ENCODE measurements at regions not wholly inside any gene's neighbourhood (a gene's known extent, or its start where the extent isn't known, plus 50 kb on each side); places are given as distances from the start of the nearest gene placed in this dataset.
"Not testable (repeated sequence)": the region's sequence is repeated elsewhere in the genome, so short reads cannot be mapped to it uniquely, and the experiment has no call there.

DNA sequence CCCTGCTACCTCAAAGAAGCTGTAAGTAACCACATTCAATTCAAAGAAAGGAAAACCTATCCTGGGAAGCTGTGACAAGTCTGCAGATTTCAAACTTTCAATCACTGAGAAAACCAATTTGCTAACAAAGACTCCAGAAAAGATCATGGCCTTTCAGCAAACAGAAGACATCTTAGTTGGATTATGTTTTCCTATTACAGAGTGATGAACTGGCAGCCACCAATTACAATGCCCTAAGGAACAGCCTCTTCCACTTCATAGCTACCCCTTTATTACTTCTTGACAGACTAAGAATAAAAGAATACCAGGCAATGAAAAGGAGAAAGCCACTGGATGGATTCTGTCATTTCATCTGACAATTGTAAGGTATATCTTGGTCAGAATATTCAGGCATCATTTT, 128.2 kb upstream of the RASEF start:
- DNase-seq, result no peak
- in situ Hi-C loops (cut with HindIII; ENCODE audit: low pct_ligation_motif_present, low pct_unique_long_range_greater_than_20kb, low sequenced_read_pairs), result no loop called here

DNA sequence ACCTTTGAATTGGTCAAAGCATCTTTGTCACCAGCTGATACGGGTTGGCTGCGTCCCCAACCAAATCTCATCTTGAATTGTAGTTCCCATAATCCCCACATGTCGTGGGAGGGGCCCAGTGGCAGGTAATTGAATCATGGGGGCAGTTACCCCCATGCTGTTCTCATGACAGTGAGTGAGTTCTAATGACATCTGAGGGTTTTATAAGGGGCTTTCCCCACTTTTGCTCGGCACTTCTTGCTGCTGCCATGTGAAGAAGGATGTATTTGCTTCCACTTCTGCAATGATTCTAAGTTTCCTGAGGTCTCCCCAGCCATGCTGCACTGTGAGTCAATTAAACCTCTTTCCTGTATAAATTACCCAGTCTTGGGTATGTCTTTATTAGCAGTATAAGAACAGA, 126.1 kb upstream of the RASEF start:
- in situ Hi-C loops (cut with HindIII; ENCODE audit: low pct_ligation_motif_present, low pct_unique_long_range_greater_than_20kb, low sequenced_read_pairs); DNase-seq: not testable (repeated sequence)

DNA sequence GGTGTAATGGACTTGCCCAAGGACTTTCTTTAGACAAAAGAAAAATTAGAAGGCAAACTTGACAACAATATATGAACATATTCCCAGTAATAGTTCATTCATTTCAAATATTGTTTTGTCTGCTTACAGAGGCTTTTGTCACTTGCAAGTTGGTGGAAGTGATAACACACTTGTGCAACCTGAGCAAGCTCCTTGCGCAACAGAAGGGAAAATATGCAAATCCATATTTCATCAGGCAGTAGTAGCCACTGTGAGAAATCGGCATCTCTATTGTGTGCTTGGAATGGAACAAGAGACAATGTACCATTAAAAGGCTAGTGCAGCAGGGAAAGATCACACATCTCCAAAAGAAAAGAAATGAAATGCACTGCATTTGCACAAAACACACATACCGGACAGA, 125.3 kb upstream of the RASEF start:
- in situ Hi-C loops (cut with HindIII; ENCODE audit: low pct_ligation_motif_present, low pct_unique_long_range_greater_than_20kb, low sequenced_read_pairs), result no loop called here
- DNase-seq, result no peak

DNA sequence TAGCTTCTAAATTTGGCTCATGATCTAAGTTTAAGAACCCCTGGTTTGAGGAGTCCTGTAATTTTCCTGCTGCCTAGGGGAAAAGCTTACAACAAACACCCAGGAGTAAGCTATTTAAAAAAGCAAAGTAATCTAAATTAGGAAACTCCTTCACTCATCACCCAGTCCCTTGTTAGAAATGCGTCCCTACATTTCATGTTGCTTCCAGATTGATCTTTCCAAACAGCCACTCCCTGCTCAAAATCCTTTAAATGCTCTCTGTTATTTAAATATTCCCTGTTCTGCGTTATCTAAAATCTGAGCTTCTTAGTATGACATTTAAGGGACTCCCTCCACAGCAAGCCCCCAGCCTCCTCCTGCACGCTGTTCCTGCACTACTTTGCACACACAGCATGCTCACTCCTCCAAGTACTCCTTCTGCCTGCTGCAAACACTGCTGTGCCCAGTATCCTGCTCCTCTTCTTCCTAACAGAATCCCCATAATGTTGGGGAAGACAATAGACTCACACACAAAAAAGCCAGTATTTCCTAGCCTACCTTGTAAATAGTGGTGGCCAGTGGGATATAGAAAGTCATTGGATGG, 123.3 kb upstream of the RASEF start:
- in situ Hi-C loops (cut with HindIII; ENCODE audit: low pct_ligation_motif_present, low pct_unique_long_range_greater_than_20kb, low sequenced_read_pairs), result no loop called here
- no peak for DNase-seq

DNA sequence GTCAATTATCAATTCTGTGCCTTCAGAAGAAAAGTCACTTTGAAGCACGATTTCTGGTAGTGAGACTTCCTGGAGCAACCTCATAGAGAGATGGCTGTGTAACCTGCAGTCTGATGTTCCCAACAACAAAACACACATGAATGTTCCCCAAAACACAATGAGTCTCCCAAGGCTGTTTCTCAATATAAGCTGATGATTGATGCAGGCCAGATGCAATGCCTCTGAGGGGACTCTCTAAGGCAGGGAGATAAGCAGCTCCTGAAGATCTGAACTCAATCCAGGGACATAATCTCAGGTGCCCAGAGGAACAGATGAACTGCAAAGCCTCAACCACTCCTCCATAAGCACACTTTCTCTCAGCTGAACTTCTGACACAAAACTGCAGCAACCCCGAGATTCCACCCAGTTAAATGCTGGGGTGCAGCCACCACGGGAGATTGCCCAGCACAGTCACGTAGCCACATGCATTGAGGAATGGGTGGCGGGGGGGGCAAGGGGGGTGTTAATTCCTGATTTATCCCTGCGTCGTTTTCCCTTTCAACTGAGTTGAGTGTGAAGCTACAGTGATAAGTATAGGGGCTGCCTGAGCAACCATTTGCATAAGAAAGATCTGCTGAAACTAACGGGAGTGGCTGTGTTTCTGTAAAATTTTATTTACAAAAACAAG, 122.7 kb upstream of the RASEF start:
- in situ Hi-C loops (cut with HindIII; ENCODE audit: low pct_ligation_motif_present, low pct_unique_long_range_greater_than_20kb, low sequenced_read_pairs), result no loop called here
- no peak for DNase-seq

DNA sequence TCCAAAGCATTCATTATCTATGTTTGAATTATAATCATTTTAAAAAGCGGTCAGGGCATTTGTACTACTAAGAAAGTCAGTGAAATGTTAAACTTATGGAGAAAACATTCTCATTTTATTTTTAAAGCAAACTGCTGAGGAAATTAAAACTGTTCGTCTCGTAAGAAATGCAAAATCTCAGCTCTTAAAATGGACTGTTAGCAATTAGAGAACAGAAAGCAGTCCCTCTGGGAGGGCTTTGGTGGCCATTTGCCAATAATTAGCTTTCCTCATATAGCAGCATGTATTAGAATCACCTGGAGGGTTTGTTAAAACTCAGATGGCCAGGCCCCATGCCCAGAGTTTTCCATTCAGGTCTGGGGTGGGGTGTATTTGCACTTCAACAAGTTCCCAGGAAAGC, 120.7 kb upstream of the RASEF start:
- in situ Hi-C loops (cut with HindIII; ENCODE audit: low pct_ligation_motif_present, low pct_unique_long_range_greater_than_20kb, low sequenced_read_pairs), result no loop called here

DNA sequence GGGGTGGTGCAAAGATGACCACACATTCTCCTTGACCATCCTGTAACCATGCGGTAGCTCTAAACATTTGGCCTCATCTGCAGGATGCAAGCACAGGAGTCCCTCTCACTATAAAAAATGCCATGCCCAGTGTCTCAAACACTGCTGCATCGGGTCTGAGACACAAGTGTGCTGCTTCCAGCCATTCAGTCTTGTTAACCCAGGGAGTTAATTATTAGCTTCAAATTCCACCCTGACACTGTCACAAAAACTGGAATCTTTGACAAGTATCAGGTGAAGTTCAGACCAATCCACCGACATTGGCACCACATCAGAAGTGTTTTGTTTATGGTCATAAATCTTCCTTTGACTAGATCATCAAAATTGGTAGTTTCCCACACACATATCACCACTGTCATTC, 119.1 kb upstream of the RASEF start:
- in situ Hi-C loops (cut with HindIII; ENCODE audit: low pct_ligation_motif_present, low pct_unique_long_range_greater_than_20kb, low sequenced_read_pairs), result no loop called here

More for the DNA sequence above, 120.7 kb upstream of the RASEF start:
- no peak for DNase-seq

DNA sequence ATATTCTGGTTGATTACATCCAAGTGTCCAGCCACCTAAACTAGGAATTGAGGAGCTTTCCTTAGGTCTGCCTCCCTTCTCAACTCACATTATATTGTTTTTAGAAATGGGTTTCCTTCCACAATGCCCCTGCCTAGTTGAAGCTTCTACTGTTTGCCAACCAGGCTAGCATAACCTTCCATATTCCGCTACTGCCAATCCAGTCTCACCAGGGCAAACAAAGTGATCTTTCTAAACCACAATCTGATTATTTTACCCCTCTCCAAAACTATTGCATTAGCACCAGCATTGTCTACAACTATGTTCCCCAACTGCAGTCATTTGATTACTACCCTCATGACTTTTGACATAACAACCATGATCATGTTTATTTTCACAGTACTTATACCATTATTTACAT, 115.8 kb upstream of the RASEF start:
- in situ Hi-C loops (cut with HindIII; ENCODE audit: low pct_ligation_motif_present, low pct_unique_long_range_greater_than_20kb, low sequenced_read_pairs), result no loop called here
- no peak for DNase-seq

More for the DNA sequence above, 119.1 kb upstream of the RASEF start:
- peak; percentile 2 for DNase-seq

DNA sequence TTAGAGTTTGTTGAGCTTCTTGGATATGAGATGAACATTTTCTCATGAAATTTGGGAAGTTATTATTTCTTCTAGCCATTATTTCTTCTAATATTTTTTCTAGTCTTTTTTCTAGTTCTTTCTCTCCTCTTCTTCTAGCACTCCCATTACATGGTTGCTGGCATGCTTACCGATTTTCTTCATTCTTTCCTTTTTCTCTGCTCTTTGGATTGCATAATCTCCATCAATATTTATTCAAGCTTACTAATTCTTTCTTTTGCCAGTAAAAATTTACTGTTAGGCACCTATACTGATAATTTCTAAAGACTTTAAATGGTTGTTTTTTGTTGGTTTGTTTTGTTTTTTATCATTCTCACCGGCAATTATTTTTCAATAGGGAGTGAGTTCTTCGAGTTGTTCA, 114.8 kb upstream of the RASEF start:
- DNase-seq, result no peak
- in situ Hi-C loops (cut with HindIII; ENCODE audit: low pct_ligation_motif_present, low pct_unique_long_range_greater_than_20kb, low sequenced_read_pairs), result no loop called here

DNA sequence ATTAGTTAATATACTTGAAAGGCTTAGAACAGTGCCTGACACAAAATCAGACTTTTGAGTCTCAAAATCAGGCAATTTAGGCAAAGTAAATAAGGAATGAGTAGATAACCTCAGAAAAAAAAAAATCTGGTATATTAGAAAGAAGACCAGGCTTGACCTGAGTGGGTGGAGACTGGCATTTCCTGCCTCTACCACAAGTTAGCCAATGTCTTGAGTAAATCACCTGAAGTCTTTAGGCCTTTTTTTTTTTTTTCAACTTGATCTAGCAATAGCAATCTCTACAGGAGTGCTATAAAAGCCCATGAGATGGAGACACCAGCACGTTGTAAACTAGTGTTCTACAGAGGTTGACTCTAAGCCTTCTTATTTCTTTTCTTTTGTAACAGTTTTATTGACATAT, 104.2 kb upstream of the RASEF start:
- in situ Hi-C loops (cut with HindIII; ENCODE audit: low pct_ligation_motif_present, low pct_unique_long_range_greater_than_20kb, low sequenced_read_pairs), result no loop called here
- no peak for DNase-seq

DNA sequence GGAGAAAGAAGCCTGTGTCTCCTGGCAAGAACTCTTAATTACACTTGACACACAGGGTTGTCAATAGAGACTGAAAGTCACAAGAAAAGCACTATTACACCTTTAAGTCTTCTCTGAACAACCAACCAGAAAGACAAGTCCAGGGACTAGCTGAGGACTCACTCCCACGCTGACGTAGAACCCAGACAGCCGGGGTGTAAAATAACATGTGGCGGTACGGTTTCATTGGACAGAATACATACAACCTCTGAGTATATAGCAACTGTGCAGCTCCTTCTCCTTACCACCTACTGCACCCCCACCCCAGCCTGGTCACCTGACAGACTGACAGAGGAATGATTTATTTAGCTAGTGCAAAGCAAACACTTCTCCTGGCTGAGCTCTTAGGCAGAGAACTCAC, 103.4 kb upstream of the RASEF start:
- DNase-seq, result no peak
- in situ Hi-C loops (cut with HindIII; ENCODE audit: low pct_ligation_motif_present, low pct_unique_long_range_greater_than_20kb, low sequenced_read_pairs), result no loop called here

DNA sequence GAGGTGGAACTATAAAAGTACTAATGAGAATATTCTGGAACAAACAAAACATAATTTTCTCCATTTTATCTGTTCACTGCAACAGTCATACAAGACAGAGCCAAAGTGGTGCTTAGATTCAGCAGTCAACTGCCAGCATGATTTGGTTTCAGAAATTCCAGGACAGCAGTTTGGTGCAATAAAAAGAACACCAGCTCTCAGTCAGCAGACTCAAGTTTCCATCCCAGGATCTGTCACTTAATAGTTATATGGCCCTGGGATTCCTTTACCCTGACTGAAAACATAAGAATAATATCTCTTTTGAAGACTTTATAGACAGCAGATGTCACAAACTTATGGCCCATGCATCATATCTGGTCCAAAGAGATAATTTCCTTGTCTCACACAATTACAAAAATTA, 92.8 kb upstream of the RASEF start:
- no peak for DNase-seq
- in situ Hi-C loops (cut with HindIII; ENCODE audit: low pct_ligation_motif_present, low pct_unique_long_range_greater_than_20kb, low sequenced_read_pairs), result no loop called here

DNA sequence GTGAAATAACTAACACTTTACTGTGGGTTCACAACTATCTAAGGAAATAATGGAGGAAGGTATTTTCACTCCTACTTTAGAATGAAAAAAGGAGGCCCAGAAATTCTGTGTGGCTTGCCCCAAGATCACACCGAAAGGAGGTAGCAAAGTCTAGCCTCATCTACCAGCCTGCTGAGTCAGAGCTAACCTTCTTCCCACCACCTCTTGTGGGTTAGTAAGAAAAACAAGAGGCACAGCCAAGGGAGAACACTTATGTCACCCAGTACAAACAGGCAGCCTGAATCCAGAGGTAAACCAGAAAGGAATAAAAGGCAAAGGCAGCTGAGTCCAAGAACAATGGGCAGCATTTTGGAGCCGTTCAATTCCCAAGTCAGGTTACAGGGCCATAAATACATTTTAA, 91.9 kb upstream of the RASEF start:
- in situ Hi-C loops (cut with HindIII; ENCODE audit: low pct_ligation_motif_present, low pct_unique_long_range_greater_than_20kb, low sequenced_read_pairs), result no loop called here
- DNase-seq, result peak; percentile 24

DNA sequence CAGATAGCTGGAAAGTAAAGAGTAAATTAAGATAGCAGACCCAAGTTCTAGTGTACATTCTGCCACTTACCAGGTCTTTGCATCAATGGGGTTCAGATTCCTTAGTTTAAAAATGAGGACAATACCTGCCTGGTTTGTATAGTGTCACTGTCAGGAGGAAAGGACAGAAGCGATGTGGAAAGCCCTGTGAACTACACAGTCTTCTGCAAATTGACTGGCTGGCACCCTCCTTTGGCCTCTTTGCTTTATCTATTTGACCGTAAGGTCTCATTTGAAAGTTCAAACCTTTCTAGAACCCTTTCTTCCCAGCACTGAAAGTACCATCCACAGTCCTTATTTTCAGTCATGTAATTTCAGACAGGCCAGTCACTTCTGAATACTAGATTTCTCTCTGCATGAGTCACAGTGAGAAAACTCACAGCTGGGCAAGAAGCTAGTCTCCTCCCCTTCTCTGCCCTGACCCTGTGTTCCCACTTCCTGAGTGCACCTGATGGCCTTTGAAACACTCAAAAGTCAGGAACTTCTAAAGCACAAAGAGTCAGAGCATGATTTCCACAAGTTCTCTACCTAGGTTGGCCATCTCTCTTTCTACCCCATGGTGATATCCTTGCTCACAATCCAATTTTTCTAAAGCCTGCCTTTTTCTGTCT, 91.3 kb upstream of the RASEF start:
- in situ Hi-C loops (cut with HindIII; ENCODE audit: low pct_ligation_motif_present, low pct_unique_long_range_greater_than_20kb, low sequenced_read_pairs), result no loop called here
- peak; percentile 55 for DNase-seq

DNA sequence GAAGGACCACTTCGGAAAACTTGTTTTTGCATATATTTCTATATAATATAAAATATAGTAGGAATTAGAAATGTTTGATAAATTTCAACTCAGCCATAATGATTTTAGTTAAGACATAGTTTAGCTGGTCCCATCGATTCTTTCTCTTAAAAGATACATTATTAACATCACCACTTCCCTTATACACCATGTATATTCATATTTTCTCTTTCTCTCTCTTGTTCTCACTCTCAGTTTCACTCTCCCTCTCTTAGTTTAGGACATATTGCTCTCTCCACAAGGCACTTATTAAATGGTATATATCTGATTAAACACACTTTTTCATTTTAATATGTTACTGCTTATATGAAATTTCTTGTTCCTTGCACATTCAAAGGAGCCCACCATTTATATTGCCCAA, 90.1 kb upstream of the RASEF start:
- no peak for DNase-seq
- in situ Hi-C loops (cut with HindIII; ENCODE audit: low pct_ligation_motif_present, low pct_unique_long_range_greater_than_20kb, low sequenced_read_pairs), result no loop called here

DNA sequence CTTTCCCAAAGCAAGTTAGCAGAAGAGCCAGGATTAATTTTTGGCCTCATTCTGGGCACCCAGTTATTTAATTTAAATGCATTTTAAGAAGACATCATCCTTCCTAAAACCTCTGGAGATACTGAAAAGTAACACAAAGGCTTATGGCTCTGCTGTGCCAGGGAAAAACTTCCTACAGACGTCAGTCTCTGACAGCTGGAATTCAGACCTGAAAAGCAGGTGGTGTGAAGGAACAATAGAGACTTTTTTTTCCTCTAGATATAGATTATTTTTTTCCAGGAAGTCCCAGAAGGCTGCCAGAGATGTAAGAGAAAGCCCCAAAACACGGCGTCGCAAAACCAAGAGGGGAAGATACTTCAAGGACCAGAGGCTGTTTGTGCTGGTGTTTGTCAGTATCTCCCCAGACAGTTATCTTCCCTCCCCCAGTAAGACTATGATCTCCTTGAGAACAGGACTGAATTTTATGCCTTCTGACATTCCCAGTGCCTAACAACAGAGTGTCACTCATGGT, 88.7 kb upstream of the RASEF start:
- in situ Hi-C loops (cut with HindIII; ENCODE audit: low pct_ligation_motif_present, low pct_unique_long_range_greater_than_20kb, low sequenced_read_pairs), result no loop called here
- no peak for DNase-seq

DNA sequence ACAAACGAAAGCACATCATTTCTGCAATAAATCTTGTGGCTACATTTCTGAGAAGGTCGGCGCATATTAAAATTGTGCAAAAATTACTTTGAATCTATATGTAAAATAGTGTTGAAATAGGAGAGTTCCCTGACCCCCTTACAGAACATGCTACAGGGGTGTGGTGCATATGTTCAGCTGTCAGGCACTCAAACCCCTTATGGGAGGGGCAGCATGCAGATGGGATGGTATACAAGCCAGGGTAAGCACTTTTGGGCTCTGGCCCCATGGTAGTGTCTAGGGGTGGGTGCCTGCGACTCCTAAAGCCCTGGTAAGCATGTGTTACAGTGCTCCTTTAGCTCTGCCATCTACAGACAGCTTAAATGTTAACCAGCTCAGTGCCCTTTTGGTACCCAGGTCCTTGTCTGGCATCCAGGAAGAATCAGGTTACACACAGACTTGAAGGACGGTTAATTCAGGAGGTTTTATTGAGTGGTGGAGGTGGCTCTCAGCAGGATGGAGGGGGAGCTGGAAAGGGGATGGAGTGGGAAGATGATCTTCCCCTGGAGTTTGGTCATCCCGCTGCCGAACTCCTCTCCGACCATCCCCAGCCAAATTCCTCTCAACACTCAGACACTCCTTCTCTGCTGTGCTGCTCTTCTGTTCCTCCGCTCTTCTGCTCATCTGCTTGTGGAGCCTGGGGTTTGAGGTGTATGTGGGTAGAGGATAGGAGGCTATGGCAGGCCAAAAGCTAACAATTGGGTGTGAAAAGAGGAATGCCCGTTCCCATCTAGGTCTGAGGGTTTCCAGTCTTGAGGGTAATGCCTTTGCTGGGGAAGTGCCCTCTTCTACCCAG, 84.6 kb upstream of the RASEF start:
- DNase-seq, result no peak
- in situ Hi-C loops (cut with HindIII; ENCODE audit: low pct_ligation_motif_present, low pct_unique_long_range_greater_than_20kb, low sequenced_read_pairs), result no loop called here

DNA sequence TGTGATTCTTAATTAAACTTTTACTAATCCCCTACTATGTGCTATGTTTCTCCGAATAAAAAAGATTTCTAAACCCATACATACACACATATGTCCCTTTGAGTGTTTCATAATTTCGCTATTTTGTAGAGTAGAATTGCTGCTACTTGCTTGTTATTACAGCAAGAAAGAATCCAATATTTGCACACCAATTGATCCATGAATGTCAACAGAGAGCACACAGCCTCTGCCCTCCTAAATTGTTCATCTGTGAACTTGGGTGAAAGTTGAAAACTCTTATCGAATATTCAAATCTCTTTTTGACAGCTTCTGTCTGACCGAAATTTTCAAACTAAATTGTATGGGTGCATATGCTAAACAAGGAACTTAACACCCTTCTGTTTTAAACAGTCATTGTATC, 83.4 kb upstream of the RASEF start:
- no peak for DNase-seq

DNA sequence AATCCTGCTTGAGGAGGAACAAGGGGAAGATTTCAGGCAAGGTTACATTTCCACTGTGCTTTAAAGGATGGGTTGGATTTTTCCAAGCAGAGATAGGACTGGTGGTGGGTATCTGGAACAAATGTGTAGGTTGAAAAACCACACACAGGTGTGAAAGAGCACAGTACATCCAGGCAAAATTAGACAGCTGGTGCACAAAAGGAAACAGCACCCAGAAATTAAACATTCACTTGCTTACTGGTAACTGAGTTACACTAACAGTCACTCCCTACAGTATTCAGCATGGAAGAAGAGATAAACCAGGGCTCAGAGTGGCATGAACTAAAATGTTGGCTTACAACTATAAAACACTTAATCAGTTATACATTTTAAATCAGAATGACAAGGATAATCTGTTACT, 81.5 kb upstream of the RASEF start:
- DNase-seq, result no peak
- in situ Hi-C loops (cut with HindIII; ENCODE audit: low pct_ligation_motif_present, low pct_unique_long_range_greater_than_20kb, low sequenced_read_pairs), result no loop called here

More for the DNA sequence above, 83.4 kb upstream of the RASEF start:
- in situ Hi-C loops (cut with HindIII; ENCODE audit: low pct_ligation_motif_present, low pct_unique_long_range_greater_than_20kb, low sequenced_read_pairs), result no loop called here

All from ACHN (cell line).